OCI-LY7 (cell line): ENCODE measurements at regions not wholly inside any gene's neighbourhood (a gene's known extent, or its start where the extent isn't known, plus 50 kb on each side); places are given as distances from the start of the nearest gene placed in this dataset.
"Not testable (repeated sequence)": the region's sequence is repeated elsewhere in the genome, so short reads cannot be mapped to it uniquely, and the experiment has no call there.

Experiments
- BruUV-seq: library from RNA; stranded (reverse); fragments of 400-500 nt; replicated peaks from 2 replicates; lab custom pipeline; 2021; lab: Mats Ljungman, UMichigan
- CTCF ChIA-PET: fragments of 300-600 bp; sonication (Branson Sonifier 250); formaldehyde crosslinking; loops from one replicate; lab custom pipeline; 2022; ENCODE audit warnings: antibody characterized with exemption; ENCODE audit not compliant: unreplicated experiment; lab: Charles Lee
- POLR2A ChIA-PET: fragments of 300-600 bp; sonication (Branson Sonifier 250); formaldehyde crosslinking; loops from one replicate; lab custom pipeline; 2022; ENCODE audit warnings: antibody characterized with exemption; lab: Charles Lee
- DNase-seq: peaks from one replicate; pipeline ENCODE4 v3.0.0-alpha.2; 2015; ENCODE audit warnings: low spot score
- H2AFZ ChIP-seq: fragments of 200-600 bp; sonication (generic), shearing (Covaris generic); 2 replicates; pipeline ENCODE4 v1.6.1; 2014; ENCODE audit warnings: mild to moderate bottlenecking, antibody characterized with exemption, low read length, moderate library complexity
- H3K27ac ChIP-seq: fragments of 200-600 bp; sonication (generic); 2 replicates; pipeline ENCODE4 v1.5.1; 2014; ENCODE audit warnings: mixed run types, low read depth, mild to moderate bottlenecking, moderate library complexity, low read length, inconsistent platforms; ENCODE audit not compliant: poor library complexity, severe bottlenecking
- H3K36me3 ChIP-seq: fragments of 200-600 bp; sonication (generic); 2 replicates; pipeline ENCODE4 v1.6.1; 2014; ENCODE audit warnings: mild to moderate bottlenecking, antibody characterized with exemption, low read length, moderate library complexity, mixed read lengths; ENCODE audit not compliant: insufficient read depth
- H3K4me1 ChIP-seq: fragments of 200-600 bp; sonication (generic); 2 replicates; pipeline ENCODE4 v1.5.1; 2014; ENCODE audit warnings: mild to moderate bottlenecking, low read length; ENCODE audit not compliant: insufficient read depth, poor library complexity, severe bottlenecking
- H3K4me2 ChIP-seq: fragments of 200-600 bp; sonication (generic); 2 replicates; pipeline ENCODE4 v1.6.1; 2014; ENCODE audit warnings: mild to moderate bottlenecking, low read length
- H3K4me3 ChIP-seq: fragments of 200-600 bp; sonication (generic); 2 replicates; pipeline ENCODE4 v1.5.1; 2014; ENCODE audit warnings: mild to moderate bottlenecking, low read depth, low read length; ENCODE audit not compliant: poor library complexity, severe bottlenecking
- H3K79me2 ChIP-seq: fragments of 200-600 bp; sonication (generic); 2 replicates; pipeline ENCODE4 v1.6.1; 2016; ENCODE audit warnings: low read depth, mild to moderate bottlenecking, low read length, moderate library complexity, mixed read lengths; ENCODE audit not compliant: insufficient read depth
- H3K9me2 ChIP-seq: fragments of 200-600 bp; sonication (generic); 2 replicates; pipeline ENCODE4 v1.6.1; 2016; ENCODE audit warnings: mild to moderate bottlenecking, low read length, mixed read lengths; ENCODE audit not compliant: insufficient read depth
- H3K9me3 ChIP-seq: fragments of 200-600 bp; sonication (generic); 2 replicates; pipeline ENCODE4 v1.6.1; 2014; ENCODE audit warnings: mild to moderate bottlenecking, mixed run types, low read length, mixed read lengths
- H4K20me1 ChIP-seq: fragments of 200-600 bp; sonication (generic); 2 replicates; pipeline ENCODE4 v1.6.1; 2014; ENCODE audit warnings: mild to moderate bottlenecking, antibody characterized with exemption, low read length, moderate library complexity, mixed read lengths; ENCODE audit not compliant: insufficient read depth
- EZH2phosphoT487 ChIP-seq: fragments of 200-600 bp; sonication (generic); IDR thresholded peaks from 2 replicates; pipeline ENCODE4 v1.6.1; 2018; ENCODE audit warnings: low read depth, borderline replicate concordance, mild to moderate bottlenecking, mixed run types, antibody characterized with exemption, low read length, moderate library complexity, mixed read lengths
- intact Hi-C: fragments of 100-400 bp; cut with micrococcal nuclease; formaldehyde crosslinking; loops from one replicate; pipeline ENCODE4 v1.10.0; 2022; ENCODE audit not compliant: unreplicated experiment
- TF ChIP-seq, protein P1 (sequence below): fragments of 200-600 bp; sonication (generic); conservative IDR thresholded peaks from 2 replicates; pipeline ENCODE4 v1.5.1; 2014; ENCODE audit warnings: mild to moderate bottlenecking, antibody characterized with exemption, low read length, moderate library complexity, mixed read lengths

DNA sequence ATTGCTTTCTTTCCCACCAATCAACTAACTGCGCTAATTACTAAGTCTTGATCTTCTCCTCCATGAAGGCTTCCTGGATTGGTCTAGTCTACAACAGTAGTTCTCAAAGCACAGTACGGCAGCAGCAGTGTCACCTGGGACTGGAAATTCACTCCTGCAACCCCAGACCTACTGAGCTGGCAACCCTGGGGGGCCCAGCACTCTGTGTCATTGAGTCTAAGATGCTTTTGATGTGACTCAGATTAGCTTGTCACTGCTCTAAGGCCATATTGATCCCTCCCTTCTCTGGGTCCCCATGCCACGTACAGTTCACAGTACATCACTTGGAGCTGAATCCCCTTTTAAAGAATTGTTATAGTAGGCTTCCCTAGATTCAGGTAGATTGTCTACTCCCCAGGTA is 65.7 kb upstream of the KMT2C start:
- H3K4me2 ChIP-seq, result no peak overlapping the region
- no peaks in the 10 kb centered on the region for H3K4me1 ChIP-seq
- ChIA-PET CTCF (no interaction called here), POLR2A (interaction anchor here (0.6 to 1.0 kb wide), 2 partner anchors 36 to 47 kb away, joined by 3 read pairs; no protein-coding TSS in a partner anchor)
- H2AFZ ChIP-seq, result no peak overlapping the region
- no peaks in the 10 kb centered on the region for H3K9me2 ChIP-seq
- no peak for DNase-seq
- no peaks in the 10 kb centered on the region for H3K79me2 ChIP-seq
- no peaks in the 10 kb centered on the region for H3K9me3 ChIP-seq
- intact Hi-C loops, result no loop called here
- no peaks in the 10 kb centered on the region for H3K36me3 ChIP-seq
- TF ChIP-seq, protein P1, sequence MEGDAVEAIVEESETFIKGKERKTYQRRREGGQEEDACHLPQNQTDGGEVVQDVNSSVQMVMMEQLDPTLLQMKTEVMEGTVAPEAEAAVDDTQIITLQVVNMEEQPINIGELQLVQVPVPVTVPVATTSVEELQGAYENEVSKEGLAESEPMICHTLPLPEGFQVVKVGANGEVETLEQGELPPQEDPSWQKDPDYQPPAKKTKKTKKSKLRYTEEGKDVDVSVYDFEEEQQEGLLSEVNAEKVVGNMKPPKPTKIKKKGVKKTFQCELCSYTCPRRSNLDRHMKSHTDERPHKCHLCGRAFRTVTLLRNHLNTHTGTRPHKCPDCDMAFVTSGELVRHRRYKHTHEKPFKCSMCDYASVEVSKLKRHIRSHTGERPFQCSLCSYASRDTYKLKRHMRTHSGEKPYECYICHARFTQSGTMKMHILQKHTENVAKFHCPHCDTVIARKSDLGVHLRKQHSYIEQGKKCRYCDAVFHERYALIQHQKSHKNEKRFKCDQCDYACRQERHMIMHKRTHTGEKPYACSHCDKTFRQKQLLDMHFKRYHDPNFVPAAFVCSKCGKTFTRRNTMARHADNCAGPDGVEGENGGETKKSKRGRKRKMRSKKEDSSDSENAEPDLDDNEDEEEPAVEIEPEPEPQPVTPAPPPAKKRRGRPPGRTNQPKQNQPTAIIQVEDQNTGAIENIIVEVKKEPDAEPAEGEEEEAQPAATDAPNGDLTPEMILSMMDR, result no peak
- no peak for TF ChIP-seq EZH2phosphoT487
- no peak overlapping the region for H3K4me3 ChIP-seq
- no TSS peak for BruUV-seq
- H4K20me1 ChIP-seq, result no peaks in the 10 kb centered on the region
- no peak overlapping the region for H3K27ac ChIP-seq

DNA sequence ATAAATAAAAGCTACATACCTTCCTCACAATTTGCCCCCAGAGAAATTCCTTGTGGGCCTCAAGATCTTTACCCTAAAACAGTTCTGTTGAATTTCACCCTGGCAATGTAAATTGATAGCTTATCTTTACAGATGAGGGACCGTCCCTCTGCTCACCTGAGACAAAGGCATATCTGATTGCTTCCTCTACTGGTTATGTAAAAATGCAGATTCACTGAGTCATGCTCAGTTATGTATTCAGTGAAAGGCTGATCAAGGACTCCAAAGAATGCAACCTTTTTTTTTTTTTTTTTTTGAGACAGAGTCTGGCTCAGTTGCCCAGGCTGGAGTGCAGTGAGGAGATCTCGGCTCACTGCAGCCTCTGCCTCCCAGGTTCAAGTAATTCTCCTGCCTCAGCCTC is 64.2 kb upstream of the KMT2C start:
- H3K4me3 ChIP-seq, H3K36me3 ChIP-seq, CTCF ChIA-PET, DNase-seq, H3K27ac ChIP-seq, H3K79me2 ChIP-seq, H3K9me3 ChIP-seq, H3K4me2 ChIP-seq, BruUV-seq, H3K9me2 ChIP-seq, H2AFZ ChIP-seq, intact Hi-C loops, H4K20me1 ChIP-seq, H3K4me1 ChIP-seq: not testable (repeated sequence)
- POLR2A ChIA-PET, result interaction anchor here (0.7 kb wide), 1 partner anchor 270 kb away, joined by 5 read pairs; no protein-coding TSS in a partner anchor

DNA sequence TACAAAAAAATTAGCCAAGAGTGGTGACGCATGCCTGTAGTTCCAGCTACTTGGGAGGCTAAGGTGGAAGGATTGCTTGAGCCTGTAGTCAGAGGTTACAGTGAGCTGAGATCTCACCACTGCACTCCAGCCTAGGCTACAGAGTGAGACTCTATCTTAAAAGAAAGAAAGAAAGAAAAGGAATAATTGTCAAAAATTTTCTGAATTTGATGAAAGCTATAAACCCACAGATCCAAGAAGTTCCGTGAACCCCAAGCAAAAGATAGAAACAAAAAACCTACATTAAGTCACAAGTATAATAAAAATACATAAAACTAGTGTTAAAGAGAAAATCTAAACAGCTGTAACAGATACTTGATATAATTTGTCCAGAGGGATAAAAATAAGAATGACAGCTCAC is 60.1 kb upstream of the KMT2C start:
- no peaks in the 10 kb centered on the region for H3K4me1 ChIP-seq
- H3K36me3 ChIP-seq, result no peaks in the 10 kb centered on the region
- no peak for DNase-seq
- ChIA-PET CTCF (no interaction called here), POLR2A (interaction anchor here (0.7 to 1.7 kb wide), 2 partner anchors 19 to 294 kb away, joined by 3 to 4 read pairs; no protein-coding TSS in a partner anchor)
- intact Hi-C loops, result no loop called here
- no peaks in the 10 kb centered on the region for H3K9me2 ChIP-seq
- H3K4me3 ChIP-seq, result no peak overlapping the region
- no peaks in the 10 kb centered on the region for H4K20me1 ChIP-seq
- no peak overlapping the region for H3K4me2 ChIP-seq
- H3K27ac ChIP-seq, result no peak overlapping the region
- H3K9me3 ChIP-seq, result no peaks in the 10 kb centered on the region
- no peaks in the 10 kb centered on the region for H3K79me2 ChIP-seq
- no TSS peak for BruUV-seq
- no peak for TF ChIP-seq EZH2phosphoT487
- TF ChIP-seq, protein P1, result no peak
- no peak overlapping the region for H2AFZ ChIP-seq
